ENCODE measurements at regions not wholly inside any gene's neighbourhood (a gene's known extent, or its start where the extent isn't known, plus 50 kb on each side); places are given as distances from the start of the nearest gene placed in this dataset.
A peak's percentile ranks its signal among the peaks of the same experiment; 100 is the strongest.

- ATAC-seq, result peak in 1 of 4 donors; percentile 39
- DNase-seq, result no peak
- Histone ChIP-seq H3K27ac (no peak overlapping the region), H3K4me3 (no peak overlapping the region), H3K4me1 (peaks cover 0 to 10% (median 0%) of the 10 kb centered on the region in 12 donors), H3K9me3 (no peaks in the 10 kb centered on the region), H3K36me3 (no peaks in the 10 kb centered on the region), H3K27me3 (no peaks in the 10 kb centered on the region)
- intact Hi-C loops (cut with DNase I), result no loop called here
- TF ChIP-seq POLR2A (IDR thresholded peaks at IDR 0.05), result no peak
- no peak for TF ChIP-seq CTCF (IDR thresholded peaks at IDR 0.05)
- WGBS, 4 donors, result 61 to 71% (median 68%) methylated on average over 5 of the region's 5 CpGs
Observed at GRCh38 chr10:34907743-34908430, 92.8 kb upstream of the PARD3 start.

GRCh38 chr10:34906067-34906965 is 91.2 kb upstream of the PARD3 start:
- ATAC-seq (peak in 1 of 4 donors; percentile 27), DNase-seq (no peak)
- WGBS, 4 donors, result 71 to 82% (median 76%) methylated on average over 19 to 29 of the region's 29 CpGs
- peaks cover 0 to 10% (median 0%) of the 10 kb centered on the region in 12 donors for H3K4me1 ChIP-seq
- no peaks in the 10 kb centered on the region for H3K9me3 ChIP-seq
- H3K27me3 ChIP-seq, result no peaks in the 10 kb centered on the region
- intact Hi-C loops (cut with DNase I), result no loop called here
- no peak overlapping the region for H3K4me3 ChIP-seq
- no peaks in the 10 kb centered on the region for H3K36me3 ChIP-seq
- no peak for TF ChIP-seq POLR2A (IDR thresholded peaks at IDR 0.05)
- no peak for TF ChIP-seq CTCF (IDR thresholded peaks at IDR 0.05)
- peak overlapping the region in 1 of 12 donors; percentile 5 for H3K27ac ChIP-seq

- no peak overlapping the region for H3K4me3 ChIP-seq
- no peak for ATAC-seq
- TF ChIP-seq CTCF (IDR thresholded peaks at IDR 0.05), result no peak
- no peak for TF ChIP-seq POLR2A (IDR thresholded peaks at IDR 0.05)
- H3K27ac ChIP-seq, result no peak overlapping the region
- 82 to 85% (median 85%) methylated on average over 9 of the region's 9 CpGs for WGBS, 4 donors
- H3K9me3 ChIP-seq, result no peaks in the 10 kb centered on the region
- no peaks in the 10 kb centered on the region for H3K27me3 ChIP-seq
- H3K4me1 ChIP-seq, result peaks cover 0 to 10% (median 0%) of the 10 kb centered on the region in 12 donors
- DNase-seq, result no peak
- no peaks in the 10 kb centered on the region for H3K36me3 ChIP-seq
- intact Hi-C loops (cut with DNase I), result no loop called here
Observed at GRCh38 chr10:34905200-34905927, 90.3 kb upstream of the PARD3 start.

GRCh38 chr10:34904191-34904590 is 89.1 kb upstream of the PARD3 start:
- H3K9me3 ChIP-seq, result no peaks in the 10 kb centered on the region
- H3K36me3 ChIP-seq, result no peaks in the 10 kb centered on the region
- H3K27me3 ChIP-seq, result no peaks in the 10 kb centered on the region
- ATAC-seq (no peak), DNase-seq (no peak)
- H3K4me3 ChIP-seq, result no peak overlapping the region
- TF ChIP-seq POLR2A (IDR thresholded peaks at IDR 0.05), result no peak
- TF ChIP-seq CTCF (IDR thresholded peaks at IDR 0.05), result no peak
- 89 to 93% (median 93%) methylated on average over 6 of the region's 6 CpGs for WGBS, 4 donors
- no peak overlapping the region for H3K27ac ChIP-seq
- intact Hi-C loops (cut with DNase I), result no loop called here
- H3K4me1 ChIP-seq, result peaks cover 0 to 10% (median 0%) of the 10 kb centered on the region in 12 donors
